ENCODE measurements at regions not wholly inside any gene's neighbourhood (a gene's known extent, or its start where the extent isn't known, plus 50 kb on each side); places are given as distances from the start of the nearest gene placed in this dataset.

DNA sequence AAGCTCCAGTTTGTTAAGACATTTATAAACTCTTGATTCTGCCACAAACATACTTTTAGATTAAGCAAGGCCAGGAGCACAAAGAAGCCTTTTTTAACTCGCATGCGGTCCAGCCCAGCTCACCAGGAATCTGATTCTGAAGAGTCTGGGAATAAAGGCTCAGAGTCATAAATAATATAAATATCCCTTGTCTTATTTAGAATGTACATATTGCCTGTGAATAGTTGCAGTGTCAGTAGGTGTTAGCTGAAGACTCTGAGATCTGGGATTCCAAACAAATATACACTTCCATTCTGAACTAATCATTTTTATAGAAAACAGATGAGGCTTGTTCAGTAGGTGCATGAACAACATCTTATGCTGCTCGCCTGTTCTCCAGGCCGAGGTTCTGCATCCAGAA is 59.1 kb upstream of the ELAC2 start:
- no peak for DNase-seq

DNA sequence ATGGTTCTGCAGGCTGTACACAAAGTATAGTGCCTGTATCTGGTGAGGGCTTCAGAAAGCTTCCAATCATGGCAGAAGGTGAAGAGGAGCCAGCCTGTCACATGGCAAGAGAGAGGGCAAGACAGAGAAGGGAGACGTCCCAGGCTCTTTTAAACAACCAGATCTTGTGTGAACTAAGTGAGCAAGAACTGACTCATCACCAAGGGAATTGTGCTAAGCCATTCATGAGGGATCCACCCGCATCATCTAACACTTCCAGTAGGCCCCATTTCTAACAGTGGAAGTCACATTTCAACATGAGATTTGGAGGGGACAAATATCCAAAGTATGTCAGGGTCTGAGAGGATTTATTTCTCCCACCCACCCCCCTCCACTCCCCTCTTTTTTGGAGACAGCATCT is 56.2 kb upstream of the ELAC2 start:
- DNase-seq, result no peak

DNA sequence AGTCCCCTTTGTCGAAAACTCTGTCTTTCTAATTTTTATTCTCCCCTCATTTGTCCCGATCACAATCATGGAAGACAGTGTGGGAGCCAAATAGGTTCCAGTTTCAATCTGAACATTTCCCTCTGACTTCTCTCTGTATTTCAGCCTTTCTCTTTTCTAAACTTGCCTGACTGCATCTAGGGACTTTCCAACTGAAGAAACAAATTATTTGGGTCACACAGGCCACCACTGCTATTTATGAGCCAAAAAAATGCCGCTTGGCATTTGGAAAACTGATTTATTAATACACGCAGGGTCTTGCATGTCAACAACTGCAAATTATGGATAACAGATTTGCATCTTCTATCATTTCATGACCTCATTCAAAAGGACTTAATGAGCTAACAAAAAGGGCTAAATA is 55.2 kb upstream of the ELAC2 start:
- DNase-seq, result no peak

DNA sequence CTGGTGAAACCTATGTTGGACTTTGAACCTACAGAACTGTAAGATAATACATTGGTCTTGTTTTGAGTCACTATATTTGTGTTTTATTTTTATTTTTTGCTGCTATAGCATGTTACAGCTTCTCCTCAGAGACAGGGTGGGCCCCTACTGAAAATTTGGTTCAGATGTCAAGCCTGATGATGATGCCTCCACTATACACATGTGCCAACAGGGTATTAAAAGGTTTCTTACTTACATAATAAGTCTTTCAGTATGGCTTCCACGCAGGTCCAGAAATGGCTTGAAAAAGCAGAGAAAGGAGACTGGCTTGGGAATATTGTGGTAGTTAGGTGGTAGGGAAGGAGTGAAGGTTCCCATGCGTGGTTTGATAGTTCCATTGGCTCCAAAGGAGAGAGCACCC is 52.9 kb upstream of the ELAC2 start:
- DNase-seq, result no peak

DNA sequence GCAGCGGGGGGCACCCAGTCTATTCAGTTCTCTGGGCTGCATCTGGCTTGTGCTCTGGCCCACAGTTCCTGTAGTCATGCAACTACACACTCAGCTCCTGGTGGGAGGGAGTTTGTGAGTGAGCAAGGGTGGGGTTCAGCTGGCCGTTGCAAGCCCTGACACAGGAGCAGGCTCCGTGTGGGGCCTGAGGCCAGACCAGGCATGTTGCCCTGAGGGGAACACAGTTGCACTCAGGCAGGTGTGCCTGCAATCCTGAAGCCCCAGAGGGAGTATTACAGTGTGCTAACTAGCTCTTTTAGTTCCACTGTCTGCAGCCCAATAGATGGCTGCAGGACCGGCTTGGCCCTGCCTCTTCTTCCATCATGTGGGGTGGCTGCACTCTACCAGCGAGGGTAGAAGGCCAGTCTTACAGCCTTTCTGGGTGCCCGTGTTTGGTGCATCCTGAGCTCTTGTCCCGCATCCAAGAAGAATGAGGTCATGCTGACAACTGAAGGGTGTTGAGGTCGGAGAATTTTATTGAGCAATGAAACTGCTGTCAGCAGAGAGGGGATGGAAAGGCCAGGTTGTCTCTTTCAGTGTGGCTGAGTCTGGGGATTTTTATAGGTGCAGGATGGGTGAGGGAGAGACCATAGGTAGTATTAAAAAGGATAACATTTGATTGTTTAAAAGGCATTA is 49.9 kb upstream of the ELAC2 start:
- DNase-seq, result no peak

Measured in NCI-H1092 treated with DMSO at 0.1 percent for 48 hours (cell line).